Keratinocyte (primary cell): ENCODE measurements at regions not wholly inside any gene's neighbourhood (a gene's known extent, or its start where the extent isn't known, plus 50 kb on each side); places are given as distances from the start of the nearest gene placed in this dataset.

ENCODE experiments used
- EZH2 ChIP-seq: IDR thresholded peaks from one replicate; pipeline ENCODE4 v1.6.1; 2012; ENCODE audit warnings: inconsistent platforms, mild to moderate bottlenecking, low read length, moderate library complexity
- TF ChIP-seq, protein P1 (sequence below), 3 experiments: IDR thresholded peaks in 1 of 3; conservative IDR thresholded peaks in 1 of 3; optimal IDR thresholded peaks in 1 of 3; 2 replicates in 2 of 3; 3 replicates in 1 of 3; pipeline versions ENCODE3 to v1.5.1; 2011; ENCODE audit warnings: low read length in 3 of 3, mild to moderate bottlenecking in 3 of 3, moderate library complexity in 2 of 3, control low read depth in 1 of 3, inconsistent platforms in 1 of 3; ENCODE audit not compliant: insufficient read depth in 2 of 3; ENCODE audit errors: extremely low read depth in 1 of 3

- TF ChIP-seq, protein P1, sequence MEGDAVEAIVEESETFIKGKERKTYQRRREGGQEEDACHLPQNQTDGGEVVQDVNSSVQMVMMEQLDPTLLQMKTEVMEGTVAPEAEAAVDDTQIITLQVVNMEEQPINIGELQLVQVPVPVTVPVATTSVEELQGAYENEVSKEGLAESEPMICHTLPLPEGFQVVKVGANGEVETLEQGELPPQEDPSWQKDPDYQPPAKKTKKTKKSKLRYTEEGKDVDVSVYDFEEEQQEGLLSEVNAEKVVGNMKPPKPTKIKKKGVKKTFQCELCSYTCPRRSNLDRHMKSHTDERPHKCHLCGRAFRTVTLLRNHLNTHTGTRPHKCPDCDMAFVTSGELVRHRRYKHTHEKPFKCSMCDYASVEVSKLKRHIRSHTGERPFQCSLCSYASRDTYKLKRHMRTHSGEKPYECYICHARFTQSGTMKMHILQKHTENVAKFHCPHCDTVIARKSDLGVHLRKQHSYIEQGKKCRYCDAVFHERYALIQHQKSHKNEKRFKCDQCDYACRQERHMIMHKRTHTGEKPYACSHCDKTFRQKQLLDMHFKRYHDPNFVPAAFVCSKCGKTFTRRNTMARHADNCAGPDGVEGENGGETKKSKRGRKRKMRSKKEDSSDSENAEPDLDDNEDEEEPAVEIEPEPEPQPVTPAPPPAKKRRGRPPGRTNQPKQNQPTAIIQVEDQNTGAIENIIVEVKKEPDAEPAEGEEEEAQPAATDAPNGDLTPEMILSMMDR (optimal IDR thresholded peaks at IDR 0.05 in 1 of 3, IDR thresholded peaks at IDR 0.05 in 1 of 3, conservative IDR thresholded peaks at IDR 0.05 in 1 of 3; ENCODE audit: extremely low read depth in 1 of 3, insufficient read depth in 2 of 3, low read length in 3 of 3) = no peak
- no peak for TF ChIP-seq EZH2
Observed at GRCh38 chr7:56447864-56448693, 331.9 kb upstream of the NUPR2 start.
